HFF-Myc (cell line): ENCODE measurements at regions not wholly inside any gene's neighbourhood (a gene's known extent, or its start where the extent isn't known, plus 50 kb on each side); places are given as distances from the start of the nearest gene placed in this dataset.

Source experiments
- DNase-seq: peaks from one replicate; pipeline ENCODE4 v3.0.0-alpha.2; 2011; ENCODE audit warnings: low read depth; ENCODE audit errors: extremely low read depth
- H3K4me3 ChIP-seq: replicated peaks from 2 replicates; pipeline ENCODE4 v1.5.1; 2011; ENCODE audit warnings: low read depth, mild to moderate bottlenecking, control low read depth, low read length
- CTCF ChIP-seq: IDR thresholded peaks from 2 replicates; pipeline ENCODE4 v1.5.1; 2012; ENCODE audit warnings: mild to moderate bottlenecking, low read depth, low read length, control low read depth; ENCODE audit errors: missing control alignments

GRCh38 chr10:63738410-63738809, 217.2 kb downstream of the REEP3 start:
- no peak for TF ChIP-seq CTCF
- no peak for DNase-seq
- no peak overlapping the region for H3K4me3 ChIP-seq

- no peak for DNase-seq
- TF ChIP-seq CTCF: no peak
- no peak overlapping the region for H3K4me3 ChIP-seq
Observed at GRCh38 chr10:63744060-63744941, 223.1 kb downstream of the REEP3 start.

- no peak for TF ChIP-seq CTCF
- no peak overlapping the region for H3K4me3 ChIP-seq
- DNase-seq: no peak
Observed at GRCh38 chr10:63749915-63750314, 228.7 kb downstream of the REEP3 start.

- no peak for DNase-seq
- no peak overlapping the region for H3K4me3 ChIP-seq
- no peak for TF ChIP-seq CTCF
Observed at GRCh38 chr10:63751836-63752235, 230.6 kb downstream of the REEP3 start.

DNA sequence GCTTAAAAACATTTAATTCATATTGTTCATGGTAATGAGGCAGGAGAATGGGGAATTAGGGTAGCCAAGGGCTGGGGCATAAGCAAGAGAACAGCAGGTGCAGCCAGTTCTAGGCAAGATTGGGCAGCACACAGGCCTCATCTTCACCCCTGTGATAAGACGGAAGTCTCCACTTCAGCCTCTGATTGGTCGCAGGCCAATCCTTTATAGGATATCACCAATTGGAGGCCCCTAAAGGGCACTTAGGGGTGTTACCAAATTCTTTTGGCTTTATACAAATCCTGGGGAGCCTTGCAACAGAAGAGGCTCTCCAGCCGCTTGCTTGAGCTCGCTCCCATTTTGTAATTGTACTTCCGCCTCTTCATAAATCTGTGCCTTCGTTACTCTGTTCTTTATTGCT, 231.1 kb downstream of the REEP3 start:
- no peak for DNase-seq

GRCh38 chr10:63753808-63754207, 232.6 kb downstream of the REEP3 start:
- no peak overlapping the region for H3K4me3 ChIP-seq
- no peak for DNase-seq
- TF ChIP-seq CTCF: no peak

More for the DNA sequence above, 231.1 kb downstream of the REEP3 start:
- no peak for TF ChIP-seq CTCF
- H3K4me3 ChIP-seq: no peak overlapping the region

GRCh38 chr10:63755441-63755840, 234.2 kb downstream of the REEP3 start:
- no peak for DNase-seq
- TF ChIP-seq CTCF: no peak
- H3K4me3 ChIP-seq: no peak overlapping the region
